ENCODE measurements at regions not wholly inside any gene's neighbourhood (a gene's known extent, or its start where the extent isn't known, plus 50 kb on each side); places are given as distances from the start of the nearest gene placed in this dataset.

DNA sequence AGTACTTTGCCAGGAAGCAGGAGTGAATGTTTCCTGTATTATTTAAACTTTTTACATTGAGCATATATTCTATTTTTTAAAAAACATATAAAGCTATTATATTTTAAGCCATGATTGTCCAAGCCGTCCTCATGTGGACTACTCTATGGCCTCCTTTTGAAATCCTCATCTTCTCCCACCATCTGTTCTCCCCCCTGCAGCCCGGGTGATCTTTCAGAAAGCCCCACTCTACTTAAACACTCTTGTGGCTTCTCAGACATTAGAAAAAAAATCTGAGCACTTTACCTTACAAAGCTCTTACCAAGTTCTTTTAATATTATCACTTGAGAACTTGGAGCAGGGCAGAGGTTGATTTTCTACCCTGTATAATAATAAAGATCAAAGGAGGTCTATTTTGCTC lies 95.4 kb downstream of the CAVIN4 start:
- Histone ChIP-seq H3K4me3 (ENCODE audit: low read depth, low read length, poor library complexity, severe bottlenecking) (no peak overlapping the region), H3K4me2 (ENCODE audit: low read length) (no peak overlapping the region), H3K9me3 (ENCODE audit: low read length) (no peaks in the 10 kb centered on the region), H4K20me1 (ENCODE audit: insufficient read depth, low read length) (no peaks in the 10 kb centered on the region), H3K9me2 (ENCODE audit: low read depth, low read length) (no peaks in the 10 kb centered on the region), H3K9ac (ENCODE audit: low read length) (no peak overlapping the region), H3K27ac (ENCODE audit: low read depth, low read length, poor library complexity, severe bottlenecking) (no peak overlapping the region), H3K36me3 (ENCODE audit: insufficient read depth, low read length) (no peaks in the 10 kb centered on the region), H3K27me3 (ENCODE audit: insufficient read depth, low read length) (0 out of 2 replicates have a peak, but pooled peaks cover 3% of the 10 kb centered on the region), H3K79me2 (ENCODE audit: insufficient read depth, low read length) (no peaks in the 10 kb centered on the region), H3K4me1 (ENCODE audit: insufficient read depth, low read length, severe bottlenecking) (no peaks in the 10 kb centered on the region), H3F3A (ENCODE audit: insufficient read depth, low read length) (no peaks in the 10 kb centered on the region), H2AFZ (ENCODE audit: low read length) (no peak overlapping the region)
- TF ChIP-seq, protein P1, sequence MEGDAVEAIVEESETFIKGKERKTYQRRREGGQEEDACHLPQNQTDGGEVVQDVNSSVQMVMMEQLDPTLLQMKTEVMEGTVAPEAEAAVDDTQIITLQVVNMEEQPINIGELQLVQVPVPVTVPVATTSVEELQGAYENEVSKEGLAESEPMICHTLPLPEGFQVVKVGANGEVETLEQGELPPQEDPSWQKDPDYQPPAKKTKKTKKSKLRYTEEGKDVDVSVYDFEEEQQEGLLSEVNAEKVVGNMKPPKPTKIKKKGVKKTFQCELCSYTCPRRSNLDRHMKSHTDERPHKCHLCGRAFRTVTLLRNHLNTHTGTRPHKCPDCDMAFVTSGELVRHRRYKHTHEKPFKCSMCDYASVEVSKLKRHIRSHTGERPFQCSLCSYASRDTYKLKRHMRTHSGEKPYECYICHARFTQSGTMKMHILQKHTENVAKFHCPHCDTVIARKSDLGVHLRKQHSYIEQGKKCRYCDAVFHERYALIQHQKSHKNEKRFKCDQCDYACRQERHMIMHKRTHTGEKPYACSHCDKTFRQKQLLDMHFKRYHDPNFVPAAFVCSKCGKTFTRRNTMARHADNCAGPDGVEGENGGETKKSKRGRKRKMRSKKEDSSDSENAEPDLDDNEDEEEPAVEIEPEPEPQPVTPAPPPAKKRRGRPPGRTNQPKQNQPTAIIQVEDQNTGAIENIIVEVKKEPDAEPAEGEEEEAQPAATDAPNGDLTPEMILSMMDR (IDR thresholded peaks at IDR 0.05; ENCODE audit: low read length), result no peak
- no peak for TF ChIP-seq EZH2 (IDR thresholded peaks at IDR 0.05; ENCODE audit: borderline replicate concordance, low read length)

DNA sequence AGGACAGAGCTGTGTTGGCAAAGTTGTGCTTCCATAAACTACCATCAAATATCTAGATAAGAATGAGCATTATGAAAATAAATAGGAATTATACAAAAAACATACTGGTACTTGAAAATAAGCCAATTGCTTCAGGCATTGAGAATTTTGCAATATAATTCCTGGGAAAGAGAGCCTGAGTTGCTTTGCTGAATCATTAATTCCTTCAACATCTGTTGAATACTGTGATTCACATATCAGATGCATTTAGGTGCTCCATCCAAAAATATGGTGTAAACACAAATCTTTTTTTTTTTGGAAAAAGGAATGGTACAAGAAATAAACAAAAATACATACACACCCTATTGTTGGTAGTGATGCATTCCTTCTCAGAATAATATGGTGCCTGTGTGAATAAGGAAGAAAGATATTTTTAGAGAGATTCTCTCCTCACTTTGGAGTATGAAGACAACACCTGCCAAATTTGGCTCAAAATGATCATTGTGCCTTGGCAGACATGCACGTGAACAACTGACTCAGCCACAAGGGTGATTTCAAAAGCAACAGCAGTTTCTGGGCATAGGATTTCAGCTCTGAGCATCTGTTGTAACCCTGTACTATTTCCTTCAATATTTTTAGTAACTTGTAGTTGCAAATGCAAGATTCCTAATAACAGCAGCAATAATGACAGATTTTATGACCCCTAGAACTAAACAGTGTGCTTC lies 96.7 kb downstream of the CAVIN4 start:
- no peaks in the 10 kb centered on the region for H3F3A ChIP-seq (ENCODE audit: insufficient read depth, low read length)
- H3K9me3 ChIP-seq (ENCODE audit: low read length), result no peaks in the 10 kb centered on the region
- H3K27ac ChIP-seq (ENCODE audit: low read depth, low read length, poor library complexity, severe bottlenecking), result no peak overlapping the region
- no peaks in the 10 kb centered on the region for H3K79me2 ChIP-seq (ENCODE audit: insufficient read depth, low read length)
- no peak overlapping the region for H3K9ac ChIP-seq (ENCODE audit: low read length)
- no peak overlapping the region for H2AFZ ChIP-seq (ENCODE audit: low read length)
- no peaks in the 10 kb centered on the region for H4K20me1 ChIP-seq (ENCODE audit: insufficient read depth, low read length)
- H3K4me2 ChIP-seq (ENCODE audit: low read length), result no peak overlapping the region
- TF ChIP-seq EZH2 (IDR thresholded peaks at IDR 0.05; ENCODE audit: borderline replicate concordance, low read length), result no peak
- TF ChIP-seq, protein P1 (IDR thresholded peaks at IDR 0.05; ENCODE audit: low read length), result no peak
- 0 out of 2 replicates have a peak, but pooled peaks cover 3% of the 10 kb centered on the region for H3K27me3 ChIP-seq (ENCODE audit: insufficient read depth, low read length)
- no peaks in the 10 kb centered on the region for H3K4me1 ChIP-seq (ENCODE audit: insufficient read depth, low read length, severe bottlenecking)
- no peak overlapping the region for H3K4me3 ChIP-seq (ENCODE audit: low read depth, low read length, poor library complexity, severe bottlenecking)
- no peaks in the 10 kb centered on the region for H3K9me2 ChIP-seq (ENCODE audit: low read depth, low read length)
- H3K36me3 ChIP-seq (ENCODE audit: insufficient read depth, low read length), result no peaks in the 10 kb centered on the region

DNA sequence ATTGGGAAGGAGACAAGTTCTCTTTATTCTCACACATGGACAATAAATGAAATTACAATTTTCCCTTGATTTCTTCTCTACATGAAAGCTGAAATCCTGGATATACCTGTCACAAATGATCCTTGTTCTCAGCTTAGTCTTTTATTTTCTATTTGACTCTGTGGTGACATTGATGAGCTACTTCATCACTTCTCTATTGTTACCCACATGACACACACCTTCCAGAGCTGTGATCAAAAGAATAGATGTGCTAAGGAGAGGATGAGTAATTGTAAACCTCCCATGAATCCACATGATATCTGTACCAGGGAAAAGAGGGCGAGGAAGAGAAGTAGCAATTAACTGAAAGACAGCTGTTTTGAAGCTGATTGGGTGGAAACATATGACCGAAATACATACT lies 102.0 kb downstream of the CAVIN4 start:
- Histone ChIP-seq H3K27me3 (ENCODE audit: insufficient read depth, low read length) (0 out of 2 replicates have a peak, but pooled peaks cover 3% of the 10 kb centered on the region), H3K36me3 (ENCODE audit: insufficient read depth, low read length) (no peaks in the 10 kb centered on the region), H3K9me3 (ENCODE audit: low read length) (no peaks in the 10 kb centered on the region), H3K79me2 (ENCODE audit: insufficient read depth, low read length) (no peaks in the 10 kb centered on the region), H3K27ac (ENCODE audit: low read depth, low read length, poor library complexity, severe bottlenecking) (no peak overlapping the region), H2AFZ (ENCODE audit: low read length) (no peak overlapping the region), H3K4me1 (ENCODE audit: insufficient read depth, low read length, severe bottlenecking) (no peaks in the 10 kb centered on the region), H3K4me2 (ENCODE audit: low read length) (no peak overlapping the region), H3K4me3 (ENCODE audit: low read depth, low read length, poor library complexity, severe bottlenecking) (no peak overlapping the region), H3K9me2 (ENCODE audit: low read depth, low read length) (no peaks in the 10 kb centered on the region), H3K9ac (ENCODE audit: low read length) (no peak overlapping the region), H3F3A (ENCODE audit: insufficient read depth, low read length) (no peaks in the 10 kb centered on the region), H4K20me1 (ENCODE audit: insufficient read depth, low read length) (no peaks in the 10 kb centered on the region)
- TF ChIP-seq, protein P1 (IDR thresholded peaks at IDR 0.05; ENCODE audit: low read length), result no peak
- no peak for TF ChIP-seq EZH2 (IDR thresholded peaks at IDR 0.05; ENCODE audit: borderline replicate concordance, low read length)
